Thyroid gland (tissue), 4 donors: ENCODE measurements at regions not wholly inside any gene's neighbourhood (a gene's known extent, or its start where the extent isn't known, plus 50 kb on each side); places are given as distances from the start of the nearest gene placed in this dataset.

Source experiments
- POLR2A ChIP-seq, 2 donors: fragments of 450-650 bp; IDR thresholded peaks; one replicate each; pipeline ENCODE4 v1.6.1; 2017; ENCODE audit warnings: antibody characterized with exemption in 2 of 2, mild to moderate bottlenecking in 2 of 2, moderate library complexity in 1 of 2
- TF ChIP-seq, protein P1 (sequence below), 6 experiments: fragments of 200-600 bp in 3 of 6; fragments of 450-650 bp in 3 of 6; sonication (generic) in 3 of 6; IDR thresholded peaks; one replicate each; pipeline ENCODE4 v1.5.1; 2016 to 2019; ENCODE audit warnings: antibody characterized with exemption in 6 of 6, mild to moderate bottlenecking in 2 of 6, inconsistent platforms in 1 of 6, moderate library complexity in 1 of 6

GRCh38 chr11:92286709-92287108 is 62.1 kb downstream of the FAT3 start:
- TF ChIP-seq POLR2A (IDR thresholded peaks at IDR 0.05), result no peak
- TF ChIP-seq, protein P1, sequence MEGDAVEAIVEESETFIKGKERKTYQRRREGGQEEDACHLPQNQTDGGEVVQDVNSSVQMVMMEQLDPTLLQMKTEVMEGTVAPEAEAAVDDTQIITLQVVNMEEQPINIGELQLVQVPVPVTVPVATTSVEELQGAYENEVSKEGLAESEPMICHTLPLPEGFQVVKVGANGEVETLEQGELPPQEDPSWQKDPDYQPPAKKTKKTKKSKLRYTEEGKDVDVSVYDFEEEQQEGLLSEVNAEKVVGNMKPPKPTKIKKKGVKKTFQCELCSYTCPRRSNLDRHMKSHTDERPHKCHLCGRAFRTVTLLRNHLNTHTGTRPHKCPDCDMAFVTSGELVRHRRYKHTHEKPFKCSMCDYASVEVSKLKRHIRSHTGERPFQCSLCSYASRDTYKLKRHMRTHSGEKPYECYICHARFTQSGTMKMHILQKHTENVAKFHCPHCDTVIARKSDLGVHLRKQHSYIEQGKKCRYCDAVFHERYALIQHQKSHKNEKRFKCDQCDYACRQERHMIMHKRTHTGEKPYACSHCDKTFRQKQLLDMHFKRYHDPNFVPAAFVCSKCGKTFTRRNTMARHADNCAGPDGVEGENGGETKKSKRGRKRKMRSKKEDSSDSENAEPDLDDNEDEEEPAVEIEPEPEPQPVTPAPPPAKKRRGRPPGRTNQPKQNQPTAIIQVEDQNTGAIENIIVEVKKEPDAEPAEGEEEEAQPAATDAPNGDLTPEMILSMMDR (IDR thresholded peaks at IDR 0.05), result no peak
